Breast epithelium (tissue), 3 donors: ENCODE measurements at regions not wholly inside any gene's neighbourhood (a gene's known extent, or its start where the extent isn't known, plus 50 kb on each side); places are given as distances from the start of the nearest gene placed in this dataset.
"Not testable (repeated sequence)": the region's sequence is repeated elsewhere in the genome, so short reads cannot be mapped to it uniquely, and the experiment has no call there.

Experiments
- POLR2A ChIP-seq: fragments of 450-650 bp; IDR thresholded peaks from one replicate; pipeline ENCODE4 v1.6.1; 2016; ENCODE audit warnings: antibody characterized with exemption, mild to moderate bottlenecking, moderate library complexity
- POLR2AphosphoS5 ChIP-seq, 3 donors: sonication (generic); formaldehyde crosslinking; IDR thresholded peaks; one replicate each; pipeline ENCODE4 v1.6.1; 2017; ENCODE audit warnings: antibody characterized with exemption in 3 of 3
- TF ChIP-seq, protein P1 (sequence below), 3 donors: fragments of 450-650 bp; IDR thresholded peaks; one replicate each; pipeline ENCODE4 v1.5.1; 2016 to 2017; ENCODE audit warnings: antibody characterized with exemption in 3 of 3, mild to moderate bottlenecking in 3 of 3, moderate library complexity in 3 of 3

DNA sequence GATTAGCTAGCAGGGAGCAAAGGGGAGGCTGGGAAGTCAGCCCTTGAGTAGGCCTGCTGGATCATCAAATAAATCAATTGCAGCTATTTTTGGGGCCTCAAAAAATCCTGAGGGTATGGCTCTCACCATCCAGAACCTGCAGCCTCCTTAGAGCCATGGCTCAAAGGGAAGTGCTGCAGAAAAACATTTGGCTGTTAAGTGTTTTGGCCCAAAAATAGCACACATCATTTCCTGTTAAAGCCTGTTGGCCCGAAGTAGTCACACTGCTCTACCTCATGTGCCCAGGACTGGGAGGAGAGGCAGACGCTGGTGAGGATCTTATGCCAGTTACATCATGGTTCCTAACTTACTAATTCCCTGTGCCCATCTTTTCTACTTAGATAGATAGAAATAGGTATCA, 176.8 kb upstream of the PLGLB1 start:
- TF ChIP-seq POLR2A; POLR2AphosphoS5 (IDR thresholded peaks at IDR 0.05): not testable (repeated sequence)
- TF ChIP-seq, protein P1, sequence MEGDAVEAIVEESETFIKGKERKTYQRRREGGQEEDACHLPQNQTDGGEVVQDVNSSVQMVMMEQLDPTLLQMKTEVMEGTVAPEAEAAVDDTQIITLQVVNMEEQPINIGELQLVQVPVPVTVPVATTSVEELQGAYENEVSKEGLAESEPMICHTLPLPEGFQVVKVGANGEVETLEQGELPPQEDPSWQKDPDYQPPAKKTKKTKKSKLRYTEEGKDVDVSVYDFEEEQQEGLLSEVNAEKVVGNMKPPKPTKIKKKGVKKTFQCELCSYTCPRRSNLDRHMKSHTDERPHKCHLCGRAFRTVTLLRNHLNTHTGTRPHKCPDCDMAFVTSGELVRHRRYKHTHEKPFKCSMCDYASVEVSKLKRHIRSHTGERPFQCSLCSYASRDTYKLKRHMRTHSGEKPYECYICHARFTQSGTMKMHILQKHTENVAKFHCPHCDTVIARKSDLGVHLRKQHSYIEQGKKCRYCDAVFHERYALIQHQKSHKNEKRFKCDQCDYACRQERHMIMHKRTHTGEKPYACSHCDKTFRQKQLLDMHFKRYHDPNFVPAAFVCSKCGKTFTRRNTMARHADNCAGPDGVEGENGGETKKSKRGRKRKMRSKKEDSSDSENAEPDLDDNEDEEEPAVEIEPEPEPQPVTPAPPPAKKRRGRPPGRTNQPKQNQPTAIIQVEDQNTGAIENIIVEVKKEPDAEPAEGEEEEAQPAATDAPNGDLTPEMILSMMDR (IDR thresholded peaks at IDR 0.05): not testable (repeated sequence)
